SK-N-SH treated with all-trans-retinoic acid at 6 μM for 48 hours (cell line): ENCODE measurements at regions not wholly inside any gene's neighbourhood (a gene's known extent, or its start where the extent isn't known, plus 50 kb on each side); places are given as distances from the start of the nearest gene placed in this dataset.

Experiments used
- RARB ChIP-seq: fragments of 250-450 bp; sonication (Bioruptor Pico); IDR thresholded peaks from 2 replicates; pipeline ENCODE4 v1.8.0; 2021; ENCODE audit warnings: mild to moderate bottlenecking, moderate library complexity
- ZFP3 ChIP-seq: fragments of 250-450 bp; sonication (Bioruptor Pico); IDR thresholded peaks from 2 replicates; pipeline ENCODE4 v1.5.0; 2020; ENCODE audit warnings: mild to moderate bottlenecking, moderate library complexity

DNA sequence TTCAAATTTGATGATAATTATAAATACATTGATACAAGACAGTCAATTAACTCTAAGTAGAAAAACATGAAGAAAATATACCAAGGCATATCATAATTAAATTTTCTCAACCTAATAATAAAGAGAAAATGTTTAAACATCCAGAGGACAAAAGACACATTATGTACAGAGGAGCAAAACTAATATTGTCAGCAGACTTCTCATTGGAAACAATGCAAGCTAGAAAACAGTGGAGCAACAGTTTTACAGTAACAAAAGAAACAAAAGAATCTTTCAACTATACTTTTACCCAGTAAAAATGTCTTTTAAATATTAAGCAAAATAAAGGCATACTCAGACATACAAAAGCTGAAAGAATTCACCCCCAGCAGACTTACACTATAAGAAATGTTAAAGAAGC is 238.0 kb downstream of the TMA16 start:
- TF ChIP-seq ZFP3 (CRISPR knock-in tag) (no peak), RARB (CRISPR knock-in tag) (no peak)
